D721Med (cell line): ENCODE measurements at regions not wholly inside any gene's neighbourhood (a gene's known extent, or its start where the extent isn't known, plus 50 kb on each side); places are given as distances from the start of the nearest gene placed in this dataset.

ENCODE experiments used
- DNase-seq: peaks from one replicate; pipeline ENCODE4 v3.0.0; 2011; ENCODE audit warnings: low spot score; ENCODE audit not compliant: insufficient read length
- FAIRE-seq: peaks from 2 replicates; lab custom pipeline; 2011; peaks lifted over from hg19 to GRCh38; lab: Jason Lieb, UNC
- CTCF ChIP-seq: IDR thresholded peaks from 2 replicates; pipeline ENCODE4 v1.5.1; 2012; ENCODE audit warnings: mild to moderate bottlenecking, control low read depth; ENCODE audit not compliant: insufficient read depth; ENCODE audit errors: missing control alignments

- TF ChIP-seq CTCF: no peak
- FAIRE-seq (no peak), DNase-seq (no peak)
Observed at GRCh38 chr10:120075349-120075748, 182.8 kb downstream of the SEC23IP start.

- DNase-seq: no peak
- FAIRE-seq: no peak
- no peak for TF ChIP-seq CTCF
Observed at GRCh38 chr10:120076996-120077706, 184.6 kb downstream of the SEC23IP start.

- FAIRE-seq (no peak), DNase-seq (no peak)
- TF ChIP-seq CTCF: no peak
Observed at GRCh38 chr10:120077707-120078492, 185.4 kb downstream of the SEC23IP start.

- TF ChIP-seq CTCF: no peak
- FAIRE-seq: no peak
- no peak for DNase-seq
Observed at GRCh38 chr10:120085096-120085796, 192.7 kb downstream of the SEC23IP start.

GRCh38 chr10:120086066-120086465 is 193.5 kb downstream of the SEC23IP start:
- no peak for FAIRE-seq
- TF ChIP-seq CTCF: no peak
- no peak for DNase-seq

- DNase-seq (no peak), FAIRE-seq (no peak)
- TF ChIP-seq CTCF: no peak
Observed at GRCh38 chr10:120087109-120087508, 194.6 kb downstream of the SEC23IP start.
